Tibial nerve (tissue), 4 donors: ENCODE measurements at regions not wholly inside any gene's neighbourhood (a gene's known extent, or its start where the extent isn't known, plus 50 kb on each side); places are given as distances from the start of the nearest gene placed in this dataset.

ENCODE experiments used
- DNase-seq, 2 donors: peaks; one replicate each; pipeline ENCODE4 v3.0.0-alpha.2; 2019; ENCODE audit warnings: low spot score in 2 of 2
- H3K27ac ChIP-seq, 4 donors: fragments of 200-600 bp; sonication (generic) in 3 of 4; one replicate each; pipeline ENCODE4 v1.5.1; 2017 to 2019; ENCODE audit warnings: mild to moderate bottlenecking in 1 of 4
- H3K27me3 ChIP-seq, 2 donors: fragments of 200-600 bp; sonication (generic) in 1 of 2; one replicate each; pipeline versions ENCODE4 v1.5.1 to v1.6.0; 2017 to 2019
- H3K36me3 ChIP-seq, 3 donors: fragments of 200-600 bp; sonication (generic); one replicate each; pipeline ENCODE4 v1.5.1; 2018 to 2019
- H3K4me1 ChIP-seq, 4 donors: fragments of 200-600 bp; sonication (generic) in 3 of 4; one replicate each; pipeline ENCODE4 v1.5.1; 2017 to 2019
- H3K4me3 ChIP-seq, 4 donors: fragments of 200-600 bp; sonication (generic) in 3 of 4; one replicate each; pipeline ENCODE4 v1.5.1; 2017 to 2019; ENCODE audit warnings: mild to moderate bottlenecking in 1 of 4, moderate library complexity in 1 of 4
- H3K9me3 ChIP-seq, 4 donors: fragments of 200-600 bp; sonication (generic) in 3 of 4; one replicate each; pipeline ENCODE4 v1.5.1; 2017 to 2019
- CTCF ChIP-seq, 5 experiments: fragments of 200-600 bp in 3 of 5; fragments of 450-650 bp in 2 of 5; sonication (generic) in 3 of 5; IDR thresholded peaks; one replicate each; pipeline ENCODE4 v1.5.1; 2016 to 2019; ENCODE audit warnings: antibody characterized with exemption in 5 of 5, mild to moderate bottlenecking in 3 of 5, moderate library complexity in 2 of 5
- EP300 ChIP-seq, 2 donors: sonication (generic); formaldehyde crosslinking; IDR thresholded peaks; one replicate each; pipeline ENCODE4 v1.6.1; 2017; ENCODE audit warnings: antibody characterized with exemption in 2 of 2, mild to moderate bottlenecking in 1 of 2
- POLR2A ChIP-seq, 2 donors: fragments of 450-650 bp; IDR thresholded peaks; one replicate each; pipeline ENCODE4 v1.6.1; 2017; ENCODE audit warnings: antibody characterized with exemption in 2 of 2, mild to moderate bottlenecking in 2 of 2, moderate library complexity in 2 of 2
- WGBS, 2 donors: methylation state at CpG; one replicate each; pipeline ENCODE4 v1.1.5; 2018; 5-methylcytosine and 5-hydroxymethylcytosine counted together

- TF ChIP-seq EP300 (IDR thresholded peaks at IDR 0.05) (no peak), POLR2A (IDR thresholded peaks at IDR 0.05) (no peak), CTCF (IDR thresholded peaks at IDR 0.05) (no peak)
- Histone ChIP-seq H3K9me3 (no peaks in the 10 kb centered on the region), H3K36me3 (no peaks in the 10 kb centered on the region), H3K4me1 (no peaks in the 10 kb centered on the region), H3K27me3 (peaks cover 0 to 5% of the 10 kb centered on the region in 2 donors), H3K27ac (no peak overlapping the region), H3K4me3 (no peak overlapping the region)
- WGBS, 2 donors, result 73 to 74% methylated on average over 27 of the region's 27 CpGs
- no peak for DNase-seq
Observed at GRCh38 chr18:77906103-77906892, 656.6 kb downstream of the GALR1 start.

GRCh38 chr18:77910347-77910746, 660.7 kb downstream of the GALR1 start:
- Histone ChIP-seq H3K27me3 (peaks cover 0 to 22% of the 10 kb centered on the region in 2 donors), H3K27ac (no peak overlapping the region), H3K4me1 (peaks cover 0 to 9% (median 0%) of the 10 kb centered on the region in 4 donors), H3K4me3 (no peak overlapping the region), H3K36me3 (no peaks in the 10 kb centered on the region), H3K9me3 (no peaks in the 10 kb centered on the region)
- 93 to 94% methylated on average over 15 of the region's 15 CpGs for WGBS, 2 donors
- DNase-seq, result no peak
- no peak for TF ChIP-seq EP300 (IDR thresholded peaks at IDR 0.05)
- no peak for TF ChIP-seq CTCF (IDR thresholded peaks at IDR 0.05)
- TF ChIP-seq POLR2A (IDR thresholded peaks at IDR 0.05), result no peak

DNA sequence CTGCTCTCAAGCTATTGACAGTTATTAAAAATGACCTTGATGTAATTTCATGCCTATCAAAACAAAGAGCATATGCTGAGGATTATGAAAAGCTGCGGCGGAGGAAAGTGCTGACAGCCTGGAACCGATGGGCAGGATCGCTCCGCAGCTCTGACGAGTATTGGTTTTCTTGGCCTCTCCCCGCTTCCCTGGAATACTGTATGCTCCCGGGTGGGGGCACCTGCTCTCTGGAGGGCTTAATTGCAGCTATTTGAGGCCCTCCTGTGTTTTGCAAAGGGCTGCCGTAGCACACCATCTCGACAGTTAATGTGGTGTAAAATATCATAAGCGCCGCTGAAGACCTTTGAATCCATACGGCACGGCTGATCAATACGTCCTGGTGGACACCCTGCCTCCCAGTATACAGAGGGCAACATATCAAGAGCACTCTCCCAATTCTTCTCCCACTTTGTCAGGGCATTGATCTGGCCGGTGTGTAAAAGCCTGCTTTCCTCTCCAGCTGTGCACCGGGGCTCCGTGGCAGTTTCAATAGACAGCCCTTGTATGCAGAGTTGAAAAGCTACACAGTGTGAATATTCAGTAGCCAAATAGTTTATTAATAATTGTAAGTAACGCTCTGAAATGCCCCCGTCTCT, 662.4 kb downstream of the GALR1 start:
- TF ChIP-seq EP300 (IDR thresholded peaks at IDR 0.05), result no peak
- no peak for TF ChIP-seq POLR2A (IDR thresholded peaks at IDR 0.05)
- no peak for TF ChIP-seq CTCF (IDR thresholded peaks at IDR 0.05)
- 35 to 38% methylated on average over 20 of the region's 20 CpGs for WGBS, 2 donors
- Histone ChIP-seq H3K9me3 (no peaks in the 10 kb centered on the region), H3K27me3 (peaks cover 0 to 22% of the 10 kb centered on the region in 2 donors), H3K4me3 (no peak overlapping the region), H3K36me3 (no peaks in the 10 kb centered on the region), H3K27ac (no peak overlapping the region), H3K4me1 (peaks cover 0 to 9% (median 0%) of the 10 kb centered on the region in 4 donors)
- no peak for DNase-seq

DNA sequence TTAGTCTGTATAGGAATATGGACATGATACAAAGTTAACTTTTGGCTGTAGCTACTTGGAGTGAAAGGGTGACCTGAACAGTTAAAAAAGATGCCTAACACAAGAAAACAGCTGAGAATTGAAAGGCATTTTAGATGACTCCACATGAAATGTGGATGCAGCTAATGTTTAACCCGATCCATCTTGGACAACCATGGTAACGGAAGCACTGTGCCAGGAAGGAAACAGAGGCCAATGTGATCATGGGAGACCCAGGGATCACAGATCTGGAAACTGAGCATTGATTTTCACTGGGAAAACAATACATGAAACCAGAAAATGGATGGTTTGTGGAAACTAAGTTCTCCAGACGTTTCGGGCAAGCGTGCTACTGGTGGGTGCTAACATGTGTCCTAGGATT, 669.1 kb downstream of the GALR1 start:
- Histone ChIP-seq H3K27me3 (no peaks in the 10 kb centered on the region), H3K9me3 (no peaks in the 10 kb centered on the region), H3K4me3 (no peak overlapping the region), H3K27ac (no peak overlapping the region), H3K4me1 (no peaks in the 10 kb centered on the region), H3K36me3 (no peaks in the 10 kb centered on the region)
- WGBS, 2 donors, result 79 to 83% methylated on average over 5 of the region's 5 CpGs
- DNase-seq, result no peak
- TF ChIP-seq EP300 (IDR thresholded peaks at IDR 0.05) (no peak), POLR2A (IDR thresholded peaks at IDR 0.05) (no peak), CTCF (IDR thresholded peaks at IDR 0.05) (no peak)

GRCh38 chr18:77919923-77920322, 670.3 kb downstream of the GALR1 start:
- no peak for DNase-seq
- Histone ChIP-seq H3K4me3 (no peak overlapping the region), H3K9me3 (no peaks in the 10 kb centered on the region), H3K27me3 (no peaks in the 10 kb centered on the region), H3K36me3 (no peaks in the 10 kb centered on the region), H3K4me1 (no peaks in the 10 kb centered on the region), H3K27ac (no peak overlapping the region)
- 58 to 71% methylated on average over 4 of the region's 4 CpGs for WGBS, 2 donors
- TF ChIP-seq POLR2A (IDR thresholded peaks at IDR 0.05) (no peak), CTCF (IDR thresholded peaks at IDR 0.05) (no peak), EP300 (IDR thresholded peaks at IDR 0.05) (no peak)
